H54 (cell line): ENCODE measurements at regions not wholly inside any gene's neighbourhood (a gene's known extent, or its start where the extent isn't known, plus 50 kb on each side); places are given as distances from the start of the nearest gene placed in this dataset.

Source experiments
- DNase-seq: peaks from one replicate; pipeline ENCODE4 v3.0.0; 2011; ENCODE audit warnings: low spot score, mixed read lengths; ENCODE audit not compliant: insufficient read length
- FAIRE-seq: peaks from 3 replicates; lab custom pipeline; 2011; peaks lifted over from hg19 to GRCh38; lab: Jason Lieb, UNC
- POLR2A ChIP-seq: IDR thresholded peaks from 2 replicates; pipeline ENCODE4 v1.6.1; 2011; ENCODE audit warnings: low read depth, mild to moderate bottlenecking, low read length

DNA sequence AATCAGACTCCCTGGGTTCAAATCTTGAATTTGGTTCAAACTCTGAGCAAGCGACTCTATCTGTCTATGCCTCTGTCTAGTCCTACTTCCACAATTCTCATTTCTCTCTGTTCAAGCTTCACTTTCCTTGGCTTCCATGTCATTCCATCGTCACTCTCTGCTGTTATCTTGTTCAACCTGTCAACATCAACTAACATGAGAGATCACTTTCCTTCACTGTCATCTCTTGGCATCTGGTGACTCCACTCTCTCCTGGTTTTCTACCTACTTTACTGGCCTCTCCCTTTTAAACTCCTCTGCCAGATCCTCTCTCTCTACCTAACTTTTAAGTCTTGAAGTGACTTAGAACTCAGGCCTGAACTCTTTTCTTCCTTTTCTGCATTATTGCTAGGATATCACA, 240.2 kb downstream of the BCAT1 start:
- no peak for TF ChIP-seq POLR2A
- FAIRE-seq (no peak), DNase-seq (no peak)

DNA sequence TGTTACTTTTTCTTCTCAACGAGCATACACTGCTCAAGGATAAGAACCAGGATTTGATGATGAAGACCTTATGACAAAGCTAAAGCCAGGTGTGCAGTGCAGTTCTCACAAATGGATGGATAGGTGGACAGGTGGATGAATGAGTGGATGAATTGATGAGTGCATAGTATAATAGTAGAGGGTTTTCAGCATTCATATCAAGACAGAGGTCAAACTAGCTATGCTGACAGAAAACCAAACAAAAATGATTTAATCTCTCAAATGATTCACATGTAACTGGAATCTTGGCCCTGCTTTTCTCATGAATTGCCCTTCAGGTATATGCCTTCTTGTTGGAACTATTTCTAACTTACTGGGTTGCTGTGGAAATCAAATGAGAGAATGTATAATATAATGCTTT, 240.9 kb downstream of the BCAT1 start:
- DNase-seq: no peak
- no peak for FAIRE-seq
- no peak for TF ChIP-seq POLR2A

DNA sequence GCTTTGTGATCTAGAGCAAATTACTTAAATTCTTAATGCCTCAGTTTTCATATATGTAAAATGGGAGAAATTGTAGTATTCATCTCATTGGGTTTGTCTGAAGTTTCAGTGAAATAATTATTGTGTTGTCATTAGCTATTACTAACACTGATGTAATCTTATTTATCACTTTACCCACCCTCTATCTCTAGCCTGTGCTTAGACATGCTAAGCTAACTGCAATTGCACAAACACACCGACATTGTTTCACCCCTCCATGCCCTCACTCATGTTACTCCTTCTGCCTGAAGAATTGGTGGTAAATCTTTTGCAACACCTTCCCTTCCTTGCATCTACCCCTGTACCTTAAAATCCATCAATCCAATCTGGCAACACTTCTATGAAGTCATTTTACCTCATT, 241.6 kb downstream of the BCAT1 start:
- DNase-seq (no peak), FAIRE-seq (no peak)
- TF ChIP-seq POLR2A: no peak

DNA sequence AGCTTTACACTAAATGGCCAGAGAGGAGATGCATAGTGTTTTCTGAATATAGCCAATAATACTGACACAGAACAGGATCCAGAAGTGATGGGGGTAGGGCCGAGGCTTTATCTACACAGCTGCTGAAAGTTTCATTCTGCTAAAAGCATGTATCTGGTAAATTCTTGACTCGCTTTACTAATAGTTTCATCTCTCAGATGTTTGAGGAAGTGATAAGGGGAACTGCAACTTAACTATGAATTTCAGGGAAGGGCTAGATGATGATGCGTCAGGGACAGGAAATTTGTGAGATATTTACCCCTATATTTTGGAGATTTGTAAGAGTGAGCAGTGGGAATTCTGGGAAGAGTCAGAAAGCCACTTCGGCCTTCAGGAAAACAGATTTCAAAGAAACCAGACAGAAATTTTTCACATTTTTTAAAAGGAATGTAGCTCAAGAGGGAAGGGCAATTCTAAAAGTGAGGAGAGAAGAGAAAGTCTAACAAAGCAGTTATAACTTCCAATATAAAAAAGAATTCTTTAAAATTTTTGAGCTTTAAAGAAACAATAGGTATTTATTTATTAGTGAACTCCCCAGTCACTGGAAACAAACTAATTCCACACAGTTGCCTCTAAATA, 243.1 kb downstream of the BCAT1 start:
- FAIRE-seq: no peak

DNA sequence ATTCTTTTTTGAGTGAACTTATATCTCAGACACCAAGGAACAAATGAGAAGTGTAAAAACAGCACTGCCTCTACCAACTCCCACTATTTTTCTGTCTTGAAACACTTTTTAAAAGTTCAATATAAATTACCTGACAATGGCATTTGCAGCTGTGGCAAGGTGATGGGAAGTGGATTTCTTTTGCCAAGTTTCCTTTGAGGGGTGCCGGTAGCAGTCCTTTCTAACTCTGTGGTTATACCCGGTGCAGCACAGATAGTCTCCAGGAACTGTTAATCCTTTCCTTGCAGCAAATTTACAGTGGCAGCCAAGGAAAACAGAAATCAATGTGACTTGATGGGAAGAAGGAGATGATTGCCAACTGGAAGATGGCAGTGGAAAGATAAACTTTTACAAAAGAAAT, 243.7 kb downstream of the BCAT1 start:
- TF ChIP-seq POLR2A: no peak
- FAIRE-seq (no peak), DNase-seq (no peak)

More for the DNA sequence above, 243.1 kb downstream of the BCAT1 start:
- DNase-seq: no peak
- TF ChIP-seq POLR2A: no peak

DNA sequence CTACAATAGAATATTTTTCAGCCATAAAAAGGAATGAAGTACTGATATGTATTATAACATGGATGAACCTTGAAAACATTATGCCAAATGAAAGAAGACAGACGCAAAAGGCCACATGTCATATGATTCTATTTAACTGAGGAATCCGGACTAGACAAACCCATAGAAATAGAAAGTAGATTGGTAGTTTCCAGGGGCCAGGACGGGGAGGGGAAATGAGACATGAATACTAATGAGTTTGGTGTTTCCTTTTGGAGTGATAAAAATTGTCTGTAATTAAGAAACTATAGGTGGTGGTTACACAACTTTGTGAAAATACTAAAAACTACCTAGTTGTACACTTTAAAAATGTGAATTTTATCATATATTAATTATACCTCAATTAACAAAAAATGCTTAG, 247.6 kb downstream of the BCAT1 start:
- TF ChIP-seq POLR2A: no peak
- no peak for DNase-seq
- FAIRE-seq: no peak

DNA sequence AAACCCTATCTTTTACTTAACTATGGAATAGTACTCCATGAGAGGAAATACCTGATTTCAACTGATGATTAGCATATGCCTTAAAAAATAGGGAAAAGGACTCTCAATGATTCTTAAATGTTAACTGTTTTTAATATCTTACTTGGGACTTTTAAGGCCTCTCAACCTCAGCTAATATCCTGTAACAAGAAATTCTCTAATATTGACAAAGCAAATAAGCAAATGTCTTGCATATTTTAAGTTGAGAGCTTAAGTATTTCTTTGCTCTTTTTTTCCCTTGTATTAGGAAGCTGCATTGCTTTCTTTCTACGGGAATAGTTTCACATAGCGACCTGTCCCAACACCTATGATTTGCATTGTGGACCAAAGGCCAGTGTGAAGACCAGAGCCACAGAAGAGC, 249.9 kb downstream of the BCAT1 start:
- FAIRE-seq: no peak
- no peak for TF ChIP-seq POLR2A
- DNase-seq: no peak

DNA sequence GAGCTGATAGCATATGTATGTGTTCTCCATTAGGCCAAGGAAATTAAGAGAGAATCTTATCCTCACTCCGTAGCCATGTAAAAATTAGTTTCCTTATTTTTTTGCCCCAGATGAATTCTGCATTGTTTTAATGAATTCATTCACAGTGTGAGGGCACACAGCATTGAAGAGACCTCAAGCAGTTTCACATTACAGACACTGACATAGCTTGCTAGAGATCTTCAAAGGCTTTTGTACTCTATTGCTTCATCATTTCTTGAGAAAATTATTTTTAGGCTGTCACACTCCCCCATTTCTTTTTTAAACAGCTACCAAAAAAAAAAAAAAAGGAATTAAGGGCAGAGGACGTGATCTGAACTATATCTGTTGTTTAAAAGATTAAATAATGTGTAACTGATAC, 251.1 kb downstream of the BCAT1 start:
- FAIRE-seq: no peak

DNA sequence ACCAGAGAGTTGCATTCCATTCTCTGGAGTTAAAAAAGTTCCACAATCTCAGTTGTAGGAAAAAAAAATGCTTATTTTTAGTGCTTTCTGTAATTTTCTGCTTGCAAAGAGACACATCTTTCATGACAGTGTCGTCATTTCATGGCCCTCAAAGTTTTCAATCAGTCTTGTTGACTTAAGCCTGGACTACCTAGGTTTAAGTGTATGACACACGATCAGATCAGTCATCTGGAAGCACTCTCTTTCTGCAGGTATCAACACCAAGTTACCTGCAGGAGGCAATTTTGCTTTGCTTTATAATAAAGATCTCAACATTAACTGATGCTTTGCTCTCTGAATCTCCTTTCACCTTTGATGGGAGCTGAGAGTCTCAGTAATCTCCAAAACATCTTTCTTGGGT, 251.6 kb downstream of the BCAT1 start:
- no peak for DNase-seq
- TF ChIP-seq POLR2A: no peak

More for the DNA sequence above, 251.1 kb downstream of the BCAT1 start:
- no peak for DNase-seq
- TF ChIP-seq POLR2A: no peak

DNA sequence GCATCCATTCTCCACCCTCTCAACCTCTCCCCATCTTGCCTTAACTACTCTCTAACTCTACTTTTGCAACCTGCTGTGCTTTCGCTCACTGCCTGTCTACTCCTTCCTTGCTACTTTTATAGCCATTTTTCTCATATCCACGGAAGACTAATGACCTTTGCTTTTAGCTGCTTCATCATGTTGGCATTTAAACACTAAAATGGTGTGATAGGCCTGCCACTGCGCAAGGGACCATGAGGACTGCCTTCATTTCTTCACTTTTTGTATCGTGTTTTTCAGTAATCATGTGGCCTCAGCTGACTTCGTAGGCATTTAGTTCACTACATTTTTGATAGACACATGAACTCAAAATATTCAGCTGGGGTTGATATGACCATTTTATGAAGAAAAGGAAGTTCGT, 252.1 kb downstream of the BCAT1 start:
- no peak for TF ChIP-seq POLR2A
- FAIRE-seq: no peak

More for the DNA sequence above, 251.6 kb downstream of the BCAT1 start:
- FAIRE-seq: no peak

DNA sequence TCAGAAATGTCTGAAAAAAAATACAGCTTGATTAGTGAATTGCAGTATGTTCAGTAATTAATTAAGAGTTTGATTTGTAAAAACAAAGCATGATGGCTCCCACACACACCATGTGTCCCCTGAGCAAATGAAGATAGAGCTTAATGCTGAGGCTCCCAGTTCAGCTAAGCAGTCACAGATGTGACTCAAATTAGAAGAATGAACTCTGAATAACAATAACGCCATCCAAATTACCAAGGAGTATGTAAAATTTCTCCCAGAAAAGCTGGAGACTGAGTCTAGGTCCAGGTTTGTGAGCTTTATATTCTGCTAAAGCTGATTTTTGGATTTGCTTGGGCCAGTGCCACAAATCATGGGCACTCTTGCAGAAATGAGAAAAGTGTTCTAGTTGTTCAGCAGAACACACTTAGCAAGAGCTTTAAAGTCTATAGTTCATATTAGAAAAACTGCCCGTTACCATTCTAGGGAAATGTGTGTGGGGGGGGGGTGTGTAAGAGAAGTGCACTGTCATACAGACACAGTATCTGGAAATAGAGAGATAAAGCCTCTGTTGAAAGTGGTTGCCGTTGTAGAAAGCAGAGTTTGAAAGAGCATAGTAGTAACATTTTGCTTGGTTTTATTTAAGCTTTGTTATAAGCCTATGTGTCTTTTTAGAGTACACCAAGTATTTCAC, 253.1 kb downstream of the BCAT1 start:
- FAIRE-seq (no peak), DNase-seq (no peak)
- no peak for TF ChIP-seq POLR2A

More for the DNA sequence above, 252.1 kb downstream of the BCAT1 start:
- DNase-seq: no peak

DNA sequence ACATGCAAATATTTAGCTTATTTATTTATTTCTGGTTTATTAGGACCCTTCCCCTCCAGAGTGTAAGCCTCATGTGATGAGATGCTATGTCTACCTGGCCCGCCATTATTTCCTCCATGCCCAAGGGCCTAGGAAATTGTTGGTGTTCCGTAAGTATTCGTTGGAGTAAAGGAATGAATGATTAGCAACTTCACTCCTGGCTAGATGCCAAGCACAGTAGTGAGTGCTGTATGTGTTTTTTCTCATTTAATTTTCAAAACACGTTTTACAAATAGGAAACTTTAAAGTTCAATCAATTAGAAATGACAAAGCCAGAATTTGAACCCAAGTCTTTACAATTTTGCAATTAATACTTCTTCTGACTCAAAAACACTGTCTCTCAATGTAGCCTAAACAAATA, 253.8 kb downstream of the BCAT1 start:
- TF ChIP-seq POLR2A: no peak
- FAIRE-seq: no peak

DNA sequence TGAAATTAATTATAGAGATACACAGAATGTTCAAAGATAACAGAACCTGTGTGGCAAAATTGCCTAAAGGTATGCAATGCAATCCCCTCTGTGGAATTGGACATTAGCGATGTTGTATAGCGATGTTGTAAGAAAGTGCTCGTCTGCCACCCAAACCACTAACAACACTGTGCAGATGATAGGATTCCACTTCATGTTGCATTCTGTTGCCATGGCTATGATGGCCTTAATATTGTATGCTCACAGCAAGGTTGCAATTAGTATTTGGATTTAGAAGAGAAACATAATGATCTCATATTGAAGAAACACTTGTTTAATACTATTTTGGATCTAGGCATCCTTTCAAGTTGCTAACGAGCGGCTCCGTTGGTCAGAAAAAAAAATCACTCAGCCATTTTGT, 260.3 kb downstream of the BCAT1 start:
- DNase-seq (no peak), FAIRE-seq (no peak)
- no peak for TF ChIP-seq POLR2A

More for the DNA sequence above, 253.8 kb downstream of the BCAT1 start:
- DNase-seq: no peak

DNA sequence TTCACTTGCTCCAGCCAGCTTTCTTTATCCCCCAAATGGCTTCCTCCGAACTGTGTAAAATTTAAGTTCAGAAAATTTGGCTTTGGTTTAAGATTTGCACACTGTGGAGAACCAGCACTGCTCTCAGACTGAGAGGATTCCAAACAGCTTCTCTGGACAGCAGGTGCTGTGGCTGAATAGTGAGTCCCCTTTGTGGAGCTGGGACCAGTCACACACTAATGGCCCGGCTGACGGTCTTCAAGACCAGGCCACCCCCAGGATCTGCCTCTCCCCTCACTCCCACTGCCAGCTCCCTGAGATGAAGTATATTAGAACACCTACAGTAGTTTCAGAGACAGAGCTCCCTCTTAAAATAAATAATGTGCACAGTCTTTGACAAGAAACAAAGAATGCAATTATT, 267.3 kb downstream of the BCAT1 start:
- no peak for TF ChIP-seq POLR2A
- DNase-seq: no peak
- no peak for FAIRE-seq

DNA sequence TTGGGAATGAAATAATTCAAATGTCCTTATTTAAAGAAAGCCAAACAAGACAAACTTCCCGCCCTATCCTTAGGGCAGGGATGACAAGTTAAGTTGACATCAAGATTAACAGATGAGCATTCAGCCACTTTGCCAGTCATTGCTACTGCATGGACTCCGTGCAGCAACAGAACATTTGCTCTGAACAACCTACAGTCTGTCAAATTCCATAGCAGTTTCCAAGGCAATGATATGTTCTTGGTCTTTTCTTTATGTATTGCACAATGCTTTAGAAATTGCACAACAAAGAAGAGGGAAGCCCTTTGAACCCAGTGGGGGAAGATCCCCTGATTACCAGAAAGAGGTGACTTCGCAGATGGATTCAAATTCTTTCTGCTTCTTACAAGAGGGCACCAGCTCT, 269.8 kb downstream of the BCAT1 start:
- no peak for TF ChIP-seq POLR2A
- FAIRE-seq: no peak
- DNase-seq: no peak
